B cell (primary cell): ENCODE measurements at regions not wholly inside any gene's neighbourhood (a gene's known extent, or its start where the extent isn't known, plus 50 kb on each side); places are given as distances from the start of the nearest gene placed in this dataset.

Experiments
- EZH2 ChIP-seq: IDR thresholded peaks from 2 replicates; pipeline ENCODE4 v1.6.1; 2012; ENCODE audit warnings: borderline replicate concordance, low read depth, mild to moderate bottlenecking, moderate library complexity, low read length; ENCODE audit not compliant: insufficient read depth, poor library complexity, severe bottlenecking
- TF ChIP-seq, protein P1 (sequence below): fragments of 200-600 bp; IDR thresholded peaks from one replicate; pipeline ENCODE4 v1.8.0; 2022; ENCODE audit warnings: antibody characterized with exemption, mild to moderate bottlenecking

DNA sequence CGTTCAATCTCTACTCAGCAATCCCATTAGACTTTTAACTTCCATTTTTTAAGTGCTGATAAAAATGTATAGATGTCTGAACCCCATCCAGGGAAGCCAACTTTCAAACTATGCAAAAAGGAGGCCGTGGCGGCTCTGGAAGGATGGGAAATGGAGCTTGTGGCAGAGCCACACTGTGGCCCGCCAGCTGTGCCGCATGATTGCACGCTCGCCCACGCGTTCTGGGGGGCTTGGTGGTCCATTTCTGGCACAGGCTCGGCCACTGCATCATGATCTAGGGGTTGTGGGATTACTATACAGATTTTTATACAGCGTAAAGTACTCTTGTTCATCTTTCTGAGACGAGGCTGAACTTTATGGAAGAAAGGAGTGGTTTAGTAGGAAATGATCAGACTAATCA, 57.6 kb downstream of the FOXL1 start:
- TF ChIP-seq, protein P1, sequence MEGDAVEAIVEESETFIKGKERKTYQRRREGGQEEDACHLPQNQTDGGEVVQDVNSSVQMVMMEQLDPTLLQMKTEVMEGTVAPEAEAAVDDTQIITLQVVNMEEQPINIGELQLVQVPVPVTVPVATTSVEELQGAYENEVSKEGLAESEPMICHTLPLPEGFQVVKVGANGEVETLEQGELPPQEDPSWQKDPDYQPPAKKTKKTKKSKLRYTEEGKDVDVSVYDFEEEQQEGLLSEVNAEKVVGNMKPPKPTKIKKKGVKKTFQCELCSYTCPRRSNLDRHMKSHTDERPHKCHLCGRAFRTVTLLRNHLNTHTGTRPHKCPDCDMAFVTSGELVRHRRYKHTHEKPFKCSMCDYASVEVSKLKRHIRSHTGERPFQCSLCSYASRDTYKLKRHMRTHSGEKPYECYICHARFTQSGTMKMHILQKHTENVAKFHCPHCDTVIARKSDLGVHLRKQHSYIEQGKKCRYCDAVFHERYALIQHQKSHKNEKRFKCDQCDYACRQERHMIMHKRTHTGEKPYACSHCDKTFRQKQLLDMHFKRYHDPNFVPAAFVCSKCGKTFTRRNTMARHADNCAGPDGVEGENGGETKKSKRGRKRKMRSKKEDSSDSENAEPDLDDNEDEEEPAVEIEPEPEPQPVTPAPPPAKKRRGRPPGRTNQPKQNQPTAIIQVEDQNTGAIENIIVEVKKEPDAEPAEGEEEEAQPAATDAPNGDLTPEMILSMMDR, result no peak
- TF ChIP-seq EZH2, result no peak
